ENCODE measurements at regions not wholly inside any gene's neighbourhood (a gene's known extent, or its start where the extent isn't known, plus 50 kb on each side); places are given as distances from the start of the nearest gene placed in this dataset.

DNA sequence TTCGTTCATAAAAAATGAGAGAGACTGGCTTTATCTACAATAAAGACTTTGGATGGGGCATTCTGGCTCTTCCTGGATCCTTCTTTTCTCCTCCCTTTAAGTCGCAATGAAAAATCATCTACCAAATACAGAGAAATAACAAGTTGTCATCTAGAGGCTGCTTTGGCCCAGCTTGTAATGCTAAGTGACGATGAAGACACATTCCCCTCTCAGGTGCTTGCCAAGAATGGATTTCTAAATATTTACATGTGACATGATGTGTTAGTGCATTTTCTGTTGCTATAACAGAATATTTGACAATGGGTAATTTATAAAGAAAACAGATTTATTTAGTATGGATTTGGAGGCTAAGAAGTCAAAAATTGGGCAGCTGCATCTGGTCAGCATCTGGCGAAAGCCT is 308.6 kb upstream of the NPVF start:
- H3K27ac ChIP-seq (ENCODE audit: low read depth, low read length, poor library complexity, severe bottlenecking) = no peak overlapping the region
- ChIA-PET POLR2A (no interaction called here), CTCF (ENCODE audit: unreplicated experiment) (no interaction called here)
- H3K36me3 ChIP-seq (ENCODE audit: insufficient read depth, low read length) = no peaks in the 10 kb centered on the region
- H3K79me2 ChIP-seq (ENCODE audit: insufficient read depth, low read depth, low read length) = no peaks in the 10 kb centered on the region
- H3K4me3 ChIP-seq (ENCODE audit: low read depth, low read length, poor library complexity, severe bottlenecking) = no peak overlapping the region
- BruUV-seq (replicated peaks) = no TSS peak
- no peak overlapping the region for H3K4me2 ChIP-seq (ENCODE audit: low read length)
- no peaks in the 10 kb centered on the region for H3K9me2 ChIP-seq (ENCODE audit: insufficient read depth, low read length)
- intact Hi-C loops (cut with micrococcal nuclease; ENCODE audit: unreplicated experiment) = no loop called here
- no peak for DNase-seq (ENCODE audit: low spot score)
- no peak overlapping the region for H2AFZ ChIP-seq (ENCODE audit: low read length)
- no peaks in the 10 kb centered on the region for H3K4me1 ChIP-seq (ENCODE audit: insufficient read depth, low read length, poor library complexity, severe bottlenecking)
- no peaks in the 10 kb centered on the region for H4K20me1 ChIP-seq (ENCODE audit: insufficient read depth, low read length)
- H3K9me3 ChIP-seq (ENCODE audit: low read length) = no peaks in the 10 kb centered on the region
- TF ChIP-seq CTCF (conservative IDR thresholded peaks at IDR 0.05; ENCODE audit: low read length) (no peak), EZH2phosphoT487 (IDR thresholded peaks at IDR 0.05; ENCODE audit: borderline replicate concordance, low read depth, low read length) (no peak)

DNA sequence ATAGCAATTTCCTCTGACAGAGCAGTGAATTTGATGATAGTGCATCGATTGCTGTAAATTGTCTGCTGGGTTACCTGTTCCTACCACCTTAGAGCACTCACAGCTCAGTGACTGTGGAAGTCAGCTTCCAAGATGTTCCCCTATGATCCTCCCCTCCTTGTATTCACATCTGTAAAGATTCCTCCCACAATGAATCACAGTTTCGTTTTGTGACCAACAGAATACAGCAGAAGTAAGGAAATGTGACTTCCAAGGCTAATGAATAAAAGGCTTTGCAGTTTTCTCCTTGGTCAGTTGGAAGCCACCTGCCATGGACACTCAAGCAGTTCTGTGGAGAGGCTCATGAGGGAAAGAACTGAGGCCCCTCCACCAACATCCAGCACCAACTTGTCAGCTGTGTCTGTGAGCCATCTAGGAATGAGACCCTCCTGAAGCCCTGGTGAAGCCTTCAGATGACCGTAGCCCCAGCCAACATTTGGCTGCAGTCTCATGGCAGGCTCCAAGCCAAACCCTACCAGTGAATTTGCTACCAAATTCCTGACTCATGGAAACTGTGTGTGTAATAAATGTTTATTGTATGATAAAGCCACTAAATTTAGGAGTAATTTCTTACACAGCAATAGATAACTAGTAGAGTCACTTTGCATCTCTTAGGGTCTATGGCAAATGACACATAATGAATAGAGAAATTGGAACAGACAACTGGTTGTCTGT is 309.5 kb upstream of the NPVF start:
- H3K4me3 ChIP-seq (ENCODE audit: low read depth, low read length, poor library complexity, severe bottlenecking) = no peak overlapping the region
- H3K79me2 ChIP-seq (ENCODE audit: insufficient read depth, low read depth, low read length) = no peaks in the 10 kb centered on the region
- no peaks in the 10 kb centered on the region for H3K9me2 ChIP-seq (ENCODE audit: insufficient read depth, low read length)
- H2AFZ ChIP-seq (ENCODE audit: low read length) = no peak overlapping the region
- H3K36me3 ChIP-seq (ENCODE audit: insufficient read depth, low read length) = no peaks in the 10 kb centered on the region
- no peaks in the 10 kb centered on the region for H4K20me1 ChIP-seq (ENCODE audit: insufficient read depth, low read length)
- no peaks in the 10 kb centered on the region for H3K9me3 ChIP-seq (ENCODE audit: low read length)
- ChIA-PET POLR2A (no interaction called here), CTCF (ENCODE audit: unreplicated experiment) (no interaction called here)
- H3K27ac ChIP-seq (ENCODE audit: low read depth, low read length, poor library complexity, severe bottlenecking) = no peak overlapping the region
- DNase-seq (ENCODE audit: low spot score) = no peak
- H3K4me2 ChIP-seq (ENCODE audit: low read length) = no peak overlapping the region
- no TSS peak for BruUV-seq (replicated peaks)
- TF ChIP-seq EZH2phosphoT487 (IDR thresholded peaks at IDR 0.05; ENCODE audit: borderline replicate concordance, low read depth, low read length) (no peak), CTCF (conservative IDR thresholded peaks at IDR 0.05; ENCODE audit: low read length) (no peak)
- H3K4me1 ChIP-seq (ENCODE audit: insufficient read depth, low read length, poor library complexity, severe bottlenecking) = no peaks in the 10 kb centered on the region
- intact Hi-C loops (cut with micrococcal nuclease; ENCODE audit: unreplicated experiment) = no loop called here

DNA sequence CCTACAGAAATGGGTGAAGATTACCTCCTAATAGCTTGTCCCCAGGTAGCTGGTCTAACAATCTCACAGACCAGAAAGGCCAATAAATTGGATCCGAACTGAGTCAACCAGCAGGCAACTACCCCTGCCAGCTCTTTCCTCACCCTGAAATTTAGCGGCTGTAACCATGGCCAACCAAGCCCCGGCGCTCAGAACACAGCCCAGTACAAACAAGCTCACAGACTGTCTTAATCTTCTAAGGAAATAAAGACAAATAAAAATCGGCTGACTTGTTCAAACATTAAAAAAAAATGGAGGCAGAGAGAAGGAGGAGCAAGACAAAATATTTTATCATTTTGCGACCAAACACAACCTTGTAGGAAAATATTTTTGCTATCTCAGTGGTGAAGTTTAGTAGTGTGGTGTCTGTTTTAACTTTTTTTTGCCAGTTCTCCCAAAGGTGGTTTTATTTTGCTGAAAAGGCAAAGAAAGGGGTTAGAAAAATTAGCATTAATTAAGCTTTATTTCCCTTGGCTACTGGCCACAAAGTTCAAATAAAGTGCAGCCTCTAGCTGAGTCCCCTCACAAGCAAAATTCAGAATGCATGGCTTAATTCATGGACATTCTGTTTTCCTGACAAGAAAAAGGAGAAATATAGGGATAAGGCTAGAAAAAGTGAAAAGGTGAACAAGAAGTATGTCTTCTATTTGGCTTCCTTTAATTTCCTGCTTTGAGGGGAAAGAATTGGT is 313.0 kb upstream of the NPVF start:
- no peak overlapping the region for H3K27ac ChIP-seq (ENCODE audit: low read depth, low read length, poor library complexity, severe bottlenecking)
- H4K20me1 ChIP-seq (ENCODE audit: insufficient read depth, low read length) = no peaks in the 10 kb centered on the region
- intact Hi-C loops (cut with micrococcal nuclease; ENCODE audit: unreplicated experiment) = no loop called here
- no peaks in the 10 kb centered on the region for H3K36me3 ChIP-seq (ENCODE audit: insufficient read depth, low read length)
- H3K4me3 ChIP-seq (ENCODE audit: low read depth, low read length, poor library complexity, severe bottlenecking) = no peak overlapping the region
- no peaks in the 10 kb centered on the region for H3K79me2 ChIP-seq (ENCODE audit: insufficient read depth, low read depth, low read length)
- no peaks in the 10 kb centered on the region for H3K4me1 ChIP-seq (ENCODE audit: insufficient read depth, low read length, poor library complexity, severe bottlenecking)
- H3K9me3 ChIP-seq (ENCODE audit: low read length) = no peaks in the 10 kb centered on the region
- DNase-seq (ENCODE audit: low spot score) = no peak
- ChIA-PET POLR2A (interaction anchor here (0.6 kb wide), 1 partner anchor 452 kb away, joined by 3 read pairs; no protein-coding TSS in a partner anchor), CTCF (ENCODE audit: unreplicated experiment) (no interaction called here)
- BruUV-seq (replicated peaks) = no TSS peak
- no peak overlapping the region for H2AFZ ChIP-seq (ENCODE audit: low read length)
- H3K4me2 ChIP-seq (ENCODE audit: low read length) = no peak overlapping the region
- no peaks in the 10 kb centered on the region for H3K9me2 ChIP-seq (ENCODE audit: insufficient read depth, low read length)
- TF ChIP-seq CTCF (conservative IDR thresholded peaks at IDR 0.05; ENCODE audit: low read length) (no peak), EZH2phosphoT487 (IDR thresholded peaks at IDR 0.05; ENCODE audit: borderline replicate concordance, low read depth, low read length) (no peak)

Measured in OCI-LY7 (cell line).